ENCODE measurements at regions not wholly inside any gene's neighbourhood (a gene's known extent, or its start where the extent isn't known, plus 50 kb on each side); places are given as distances from the start of the nearest gene placed in this dataset.

GRCh38 chr1:224791362-224791941 lies 138.0 kb upstream of the DNAH14 start:
- DNase-seq (no peak), ATAC-seq (no peak)
- Mint-ChIP-seq H3K9me3 (peaks cover 0 to 7% (median 0%) of the 10 kb centered on the region in 9 donors), H3K4me1 (no peaks in the 10 kb centered on the region), H3K27ac (no peak overlapping the region), H3K36me3 (peaks cover 0 to 6% (median 0%) of the 10 kb centered on the region in 3 donors), H3K4me3 (no peak overlapping the region), H3K27me3 (peaks cover 0 to 8% (median 0%) of the 10 kb centered on the region in 5 donors)
- POLR2A ChIA-PET: no interaction called here

GRCh38 chr1:224795591-224795990 lies 133.9 kb upstream of the DNAH14 start:
- peaks cover 0 to 8% (median 1%) of the 10 kb centered on the region in 5 donors for H3K27me3 Mint-ChIP-seq
- no peak overlapping the region for H3K27ac Mint-ChIP-seq
- POLR2A ChIA-PET: no interaction called here
- ATAC-seq: no peak
- H3K9me3 Mint-ChIP-seq: no peaks in the 10 kb centered on the region
- no peaks in the 10 kb centered on the region for H3K36me3 Mint-ChIP-seq
- H3K4me1 Mint-ChIP-seq: no peaks in the 10 kb centered on the region
- no peak overlapping the region for H3K4me3 Mint-ChIP-seq
- no peak for DNase-seq

DNA sequence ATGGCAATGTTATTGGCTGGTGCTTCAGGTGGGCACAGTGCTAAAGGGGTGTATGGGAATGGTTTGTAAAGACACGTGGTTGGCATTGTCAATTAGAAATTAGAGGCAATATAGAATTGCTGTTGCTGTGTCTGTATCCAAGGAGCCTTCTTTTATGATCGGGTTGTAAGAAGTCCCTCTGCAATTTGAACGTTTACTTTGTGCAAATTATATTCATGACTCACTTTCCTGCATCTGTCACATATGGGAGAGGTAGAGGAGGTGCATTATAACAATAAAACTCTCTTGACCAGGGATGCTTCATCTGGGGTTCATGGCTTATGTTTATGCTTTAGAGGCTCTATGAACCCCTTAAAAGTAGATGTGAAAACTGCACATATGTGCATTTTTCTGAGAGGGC lies 130.4 kb upstream of the DNAH14 start:
- no peak for DNase-seq
- no peak for ATAC-seq
- H3K9me3 Mint-ChIP-seq: no peaks in the 10 kb centered on the region
- H3K36me3 Mint-ChIP-seq: no peaks in the 10 kb centered on the region
- no peaks in the 10 kb centered on the region for H3K4me1 Mint-ChIP-seq
- POLR2A ChIA-PET: no interaction called here
- no peak overlapping the region for H3K27ac Mint-ChIP-seq
- no peak overlapping the region for H3K4me3 Mint-ChIP-seq
- H3K27me3 Mint-ChIP-seq: peaks cover 0 to 6% (median 0%) of the 10 kb centered on the region in 5 donors

DNA sequence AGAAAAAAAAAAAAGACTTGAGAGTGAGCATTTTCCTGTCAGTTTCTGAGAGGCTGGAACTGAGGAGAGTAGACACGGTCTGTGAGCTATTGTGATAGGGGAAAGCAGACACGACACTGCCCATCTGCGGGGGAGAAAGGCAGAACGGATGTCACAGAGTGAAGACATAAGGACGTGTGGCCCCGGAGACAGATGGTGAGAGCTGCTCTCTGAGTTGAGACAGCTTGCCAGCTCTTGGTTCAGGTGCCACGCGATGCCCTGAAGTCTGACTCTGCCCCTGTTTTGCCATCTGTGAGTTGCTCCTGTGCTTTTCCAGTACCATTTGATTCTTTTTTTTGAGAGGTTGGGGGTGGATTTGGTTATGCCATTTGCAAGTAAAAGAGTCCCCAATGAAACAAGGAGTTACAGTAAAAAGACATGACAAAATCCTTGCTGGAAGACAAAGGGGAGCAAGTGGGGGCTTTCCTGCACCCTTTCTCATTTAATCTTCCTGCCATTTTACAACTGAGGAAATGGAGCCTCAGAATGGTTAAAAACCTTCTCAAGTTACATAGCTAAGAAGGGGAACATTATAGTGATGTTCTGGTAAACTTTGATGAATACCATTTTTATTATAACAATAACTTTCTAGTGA lies 128.9 kb upstream of the DNAH14 start:
- no peaks in the 10 kb centered on the region for H3K4me1 Mint-ChIP-seq
- no peaks in the 10 kb centered on the region for H3K36me3 Mint-ChIP-seq
- H3K27ac Mint-ChIP-seq: no peak overlapping the region
- no peaks in the 10 kb centered on the region for H3K9me3 Mint-ChIP-seq
- DNase-seq (no peak), ATAC-seq (no peak)
- H3K4me3 Mint-ChIP-seq: no peak overlapping the region
- POLR2A ChIA-PET: interaction anchor here (0.6 kb wide), 1 partner anchor 146 kb away, joined by 8 read pairs; no protein-coding TSS in a partner anchor
- H3K27me3 Mint-ChIP-seq: peaks cover 0 to 6% (median 0%) of the 10 kb centered on the region in 5 donors

- H3K4me3 Mint-ChIP-seq: no peak overlapping the region
- no peak overlapping the region for H3K27ac Mint-ChIP-seq
- H3K36me3 Mint-ChIP-seq: no peaks in the 10 kb centered on the region
- POLR2A ChIA-PET: no interaction called here
- DNase-seq (no peak), ATAC-seq (no peak)
- peaks cover 0 to 6% (median 0%) of the 10 kb centered on the region in 5 donors for H3K27me3 Mint-ChIP-seq
- no peaks in the 10 kb centered on the region for H3K4me1 Mint-ChIP-seq
- no peaks in the 10 kb centered on the region for H3K9me3 Mint-ChIP-seq
Observed at GRCh38 chr1:224801844-224802490, 127.5 kb upstream of the DNAH14 start.

DNA sequence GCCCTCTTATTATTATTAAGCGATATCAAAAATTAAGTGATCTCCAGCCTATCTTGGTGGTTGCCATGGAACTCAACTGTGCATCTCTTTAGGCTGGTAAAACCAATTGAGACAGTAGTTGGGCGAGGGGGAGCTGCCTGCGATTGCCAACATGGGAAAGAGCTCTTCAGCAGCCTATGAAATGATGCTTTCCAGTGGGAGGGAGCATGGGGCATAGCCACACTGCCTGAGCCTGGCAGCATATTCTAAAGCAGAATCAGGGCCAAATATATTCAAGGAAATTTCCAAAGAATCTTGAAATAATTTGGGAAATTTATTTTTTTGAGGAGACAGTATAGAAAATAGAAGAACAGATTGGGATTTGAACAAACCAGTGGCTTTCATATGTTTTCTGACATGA lies 126.9 kb upstream of the DNAH14 start:
- POLR2A ChIA-PET: no interaction called here
- no peak overlapping the region for H3K4me3 Mint-ChIP-seq

DNA sequence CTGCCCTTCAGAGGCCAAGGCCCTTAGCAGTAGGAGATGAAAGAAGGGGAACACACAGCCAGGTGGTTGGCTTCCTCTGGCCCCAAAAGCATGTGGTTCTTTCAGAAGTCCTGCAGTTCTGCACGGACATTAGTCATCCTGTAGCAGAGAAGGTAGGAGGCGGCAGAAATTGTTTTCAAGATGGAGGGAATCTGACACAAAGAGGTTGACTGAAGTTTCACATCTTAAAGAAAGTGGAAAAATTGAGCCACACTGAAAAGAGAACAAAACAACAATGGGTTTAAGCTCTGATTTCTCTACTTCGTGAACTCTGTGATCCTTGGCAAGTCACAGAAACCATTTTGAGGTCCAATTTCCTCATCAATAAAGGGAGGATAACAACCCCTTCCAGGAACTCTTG lies 125.3 kb upstream of the DNAH14 start:
- Mint-ChIP-seq H3K27me3 (no peaks in the 10 kb centered on the region), H3K4me3 (no peak overlapping the region), H3K4me1 (no peaks in the 10 kb centered on the region), H3K9me3 (peaks cover 0 to 2% (median 0%) of the 10 kb centered on the region in 9 donors), H3K27ac (no peak overlapping the region), H3K36me3 (no peaks in the 10 kb centered on the region)
- DNase-seq: no peak
- no peak for ATAC-seq
- POLR2A ChIA-PET: no interaction called here

More for the DNA sequence above, 126.9 kb upstream of the DNAH14 start:
- DNase-seq (no peak), ATAC-seq (no peak)
- H3K36me3 Mint-ChIP-seq: no peaks in the 10 kb centered on the region
- no peak overlapping the region for H3K27ac Mint-ChIP-seq
- peaks cover 0 to 6% (median 0%) of the 10 kb centered on the region in 5 donors for H3K27me3 Mint-ChIP-seq
- H3K4me1 Mint-ChIP-seq: no peaks in the 10 kb centered on the region
- no peaks in the 10 kb centered on the region for H3K9me3 Mint-ChIP-seq

- POLR2A ChIA-PET: no interaction called here
- no peak overlapping the region for H3K27ac Mint-ChIP-seq
- ATAC-seq (no peak), DNase-seq (no peak)
- H3K4me1 Mint-ChIP-seq: no peaks in the 10 kb centered on the region
- no peak overlapping the region for H3K4me3 Mint-ChIP-seq
- H3K27me3 Mint-ChIP-seq: no peaks in the 10 kb centered on the region
- no peaks in the 10 kb centered on the region for H3K36me3 Mint-ChIP-seq
- H3K9me3 Mint-ChIP-seq: peaks cover 0 to 7% (median 3%) of the 10 kb centered on the region in 9 donors
Observed at GRCh38 chr1:224805889-224806288, 123.6 kb upstream of the DNAH14 start.

- no peak for ATAC-seq
- H3K4me1 Mint-ChIP-seq: no peaks in the 10 kb centered on the region
- H3K27ac Mint-ChIP-seq: no peak overlapping the region
- no peak for DNase-seq
- H3K9me3 Mint-ChIP-seq: peaks cover 0 to 20% (median 12%) of the 10 kb centered on the region in 9 donors
- peaks cover 0 to 10% (median 10%) of the 10 kb centered on the region in 3 donors for H3K36me3 Mint-ChIP-seq
- H3K4me3 Mint-ChIP-seq: no peak overlapping the region
- POLR2A ChIA-PET: no interaction called here
- H3K27me3 Mint-ChIP-seq: no peaks in the 10 kb centered on the region
Observed at GRCh38 chr1:224809137-224809536, 120.3 kb upstream of the DNAH14 start.

GRCh38 chr1:224809613-224810012 lies 119.9 kb upstream of the DNAH14 start:
- Mint-ChIP-seq H3K27me3 (no peaks in the 10 kb centered on the region), H3K27ac (no peak overlapping the region)

GRCh38 chr1:224811564-224811963 lies 117.9 kb upstream of the DNAH14 start:
- Mint-ChIP-seq H3K4me3 (no peak overlapping the region), H3K27me3 (peaks cover 0 to 6% (median 0%) of the 10 kb centered on the region in 5 donors), H3K36me3 (peaks cover 0 to 16% (median 10%) of the 10 kb centered on the region in 3 donors)

More at GRCh38 chr1:224809613-224810012, 119.9 kb upstream of the DNAH14 start:
- DNase-seq (no peak), ATAC-seq (no peak)
- no peak overlapping the region for H3K4me3 Mint-ChIP-seq
- H3K4me1 Mint-ChIP-seq: no peaks in the 10 kb centered on the region
- H3K9me3 Mint-ChIP-seq: peaks cover 0 to 24% (median 12%) of the 10 kb centered on the region in 9 donors
- H3K36me3 Mint-ChIP-seq: peaks cover 0 to 15% (median 10%) of the 10 kb centered on the region in 3 donors
- POLR2A ChIA-PET: no interaction called here

DNA sequence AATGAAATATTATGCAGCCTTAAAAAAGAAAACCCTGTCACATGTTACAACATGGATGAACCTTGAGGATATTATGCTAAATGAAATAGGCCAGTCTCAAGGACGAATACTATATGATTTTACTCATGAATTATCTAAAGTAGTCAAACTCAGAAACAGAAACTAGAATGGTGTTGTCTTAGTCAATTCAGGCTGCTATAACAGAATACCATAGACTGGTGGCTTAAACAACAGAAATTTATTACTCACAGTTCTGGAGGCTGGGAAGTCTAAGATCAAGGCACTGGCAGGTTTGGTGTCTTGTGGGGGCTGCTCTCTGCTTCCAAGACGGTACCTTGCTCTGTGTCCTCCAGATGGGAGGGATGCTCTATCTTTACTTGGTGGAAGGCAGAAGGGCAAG lies 113.8 kb upstream of the DNAH14 start:
- H3K4me1 Mint-ChIP-seq: no peaks in the 10 kb centered on the region
- peaks cover 1 to 35% (median 11%) of the 10 kb centered on the region in 5 donors for H3K27me3 Mint-ChIP-seq
- ATAC-seq: no peak
- peaks cover 0 to 29% (median 13%) of the 10 kb centered on the region in 9 donors for H3K9me3 Mint-ChIP-seq
- peaks cover 0 to 16% (median 10%) of the 10 kb centered on the region in 3 donors for H3K36me3 Mint-ChIP-seq
- no peak overlapping the region for H3K4me3 Mint-ChIP-seq
- POLR2A ChIA-PET: no interaction called here
- no peak for DNase-seq
- H3K27ac Mint-ChIP-seq: no peak overlapping the region

More at GRCh38 chr1:224811564-224811963, 117.9 kb upstream of the DNAH14 start:
- H3K9me3 Mint-ChIP-seq: peaks cover 0 to 32% (median 12%) of the 10 kb centered on the region in 9 donors
- POLR2A ChIA-PET: no interaction called here
- no peak for ATAC-seq
- H3K27ac Mint-ChIP-seq: no peak overlapping the region
- H3K4me1 Mint-ChIP-seq: no peaks in the 10 kb centered on the region
- DNase-seq: no peak

DNA sequence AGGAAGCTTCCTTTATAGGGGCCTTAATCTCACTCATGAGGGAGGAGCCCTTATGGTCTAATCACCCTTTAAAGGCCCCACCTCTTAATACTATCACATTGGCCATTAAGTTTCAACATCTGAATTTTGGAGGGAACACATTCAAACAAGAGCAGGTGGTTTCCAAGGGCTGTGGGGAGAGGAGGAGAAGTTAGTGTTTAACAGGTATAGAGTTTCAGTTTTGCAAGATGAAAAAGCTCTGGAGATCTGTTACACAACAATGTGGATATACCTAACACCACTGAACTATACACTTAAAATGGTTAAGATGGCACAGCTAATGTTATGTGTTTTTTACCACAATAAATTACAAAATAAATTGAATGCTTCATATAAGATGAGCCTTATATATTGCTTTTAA lies 113.4 kb upstream of the DNAH14 start:
- Mint-ChIP-seq H3K4me1 (no peaks in the 10 kb centered on the region), H3K4me3 (no peak overlapping the region), H3K27me3 (peaks cover 1 to 35% (median 11%) of the 10 kb centered on the region in 5 donors), H3K36me3 (peaks cover 0 to 16% (median 13%) of the 10 kb centered on the region in 3 donors), H3K9me3 (peaks cover 0 to 30% (median 15%) of the 10 kb centered on the region in 9 donors), H3K27ac (no peak overlapping the region)
- DNase-seq (no peak), ATAC-seq (no peak)
- POLR2A ChIA-PET: no interaction called here
